NCI-H2227 (cell line): ENCODE measurements at regions not wholly inside any gene's neighbourhood (a gene's known extent, or its start where the extent isn't known, plus 50 kb on each side); places are given as distances from the start of the nearest gene placed in this dataset.
"Not testable (repeated sequence)": the region's sequence is repeated elsewhere in the genome, so short reads cannot be mapped to it uniquely, and the experiment has no call there.

Source experiments
- DNase-seq: peaks from one replicate; lab custom pipeline; 2025; ENCODE audit not compliant: unreplicated experiment; lab: John Stamatoyannopoulos, UW

GRCh38 chr2:144924827-144925226 lies 404.9 kb upstream of the ZEB2 start:
- DNase-seq, result no peak

DNA sequence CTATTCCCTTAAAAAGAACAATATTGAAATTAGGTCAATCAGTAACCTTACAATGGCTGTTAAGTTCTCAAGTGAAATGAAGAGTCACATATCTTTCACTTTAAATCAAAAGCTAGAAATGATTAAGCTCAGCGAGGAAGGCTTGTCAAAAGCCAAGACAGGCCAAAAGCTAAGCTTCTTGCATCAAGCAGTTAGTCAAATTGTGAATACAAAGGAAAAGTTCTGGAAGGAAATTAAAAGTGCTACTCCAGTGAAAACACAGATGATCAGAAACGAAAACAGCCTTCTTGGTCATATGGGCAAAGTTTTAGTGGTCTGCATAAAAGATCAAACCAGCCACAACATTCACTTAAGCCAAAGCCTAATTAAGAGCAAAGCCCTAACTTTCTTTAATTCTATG lies 402.6 kb upstream of the ZEB2 start:
- DNase-seq, result no peak

DNA sequence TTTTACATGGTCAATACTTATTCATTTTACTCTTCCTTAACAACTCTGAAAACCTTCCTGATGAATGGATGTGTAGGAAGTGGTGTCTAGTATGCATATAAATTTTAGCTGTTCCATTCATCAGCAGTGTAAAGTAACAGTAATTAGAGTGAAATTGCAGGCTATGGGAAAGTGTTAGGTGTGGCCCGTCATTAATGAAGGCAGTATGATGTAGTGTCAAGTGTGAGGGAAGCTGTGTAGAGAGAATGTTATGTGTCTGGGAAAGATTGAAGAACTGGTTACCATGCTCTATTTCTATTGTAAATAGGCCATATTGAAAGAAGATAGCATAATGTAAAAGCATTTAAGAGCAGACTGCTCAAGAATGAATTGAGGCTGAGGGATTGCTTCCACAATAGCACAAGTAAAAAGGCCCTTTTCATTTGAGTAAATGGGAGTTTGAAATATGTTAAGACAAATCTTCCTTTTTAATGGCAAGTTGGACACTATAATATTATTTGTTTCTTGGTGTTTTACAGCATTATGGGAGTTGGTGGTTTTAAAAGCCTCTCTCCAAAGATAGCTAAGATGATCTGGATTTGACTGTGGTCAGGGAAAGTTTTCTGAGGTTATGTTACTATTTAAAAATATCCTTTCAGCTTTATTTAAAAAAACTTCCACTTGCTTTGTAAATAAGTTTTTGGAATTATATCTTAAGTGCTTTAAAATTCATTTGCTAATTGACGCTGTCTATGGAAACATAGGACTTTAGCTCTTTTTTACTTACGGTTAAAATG lies 401.0 kb upstream of the ZEB2 start:
- no peak for DNase-seq

GRCh38 chr2:144914622-144915318 lies 394.9 kb upstream of the ZEB2 start:
- DNase-seq, result no peak

- no peak for DNase-seq
Observed at GRCh38 chr2:144914113-144914512, 394.2 kb upstream of the ZEB2 start.

- DNase-seq, result no peak
Observed at GRCh38 chr2:144912206-144912605, 392.3 kb upstream of the ZEB2 start.

DNA sequence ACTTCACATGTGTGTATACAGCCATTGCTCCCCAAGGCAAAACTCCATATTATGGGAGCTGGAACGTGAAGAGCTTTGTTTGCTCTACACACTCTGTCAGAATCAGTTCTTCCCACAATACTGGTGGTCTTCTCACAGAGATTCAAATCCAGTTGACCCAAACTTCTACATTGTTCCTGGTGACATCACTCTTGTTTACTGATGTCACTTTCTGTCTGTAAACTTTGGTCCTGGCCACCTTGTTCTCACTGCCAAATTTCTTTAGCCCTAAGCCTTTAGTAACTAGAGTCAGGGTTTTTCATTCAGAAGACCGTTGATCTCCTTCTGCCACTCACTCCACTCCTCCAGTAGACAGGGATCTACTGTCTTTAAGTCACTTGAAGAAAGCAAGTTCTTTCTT lies 386.0 kb upstream of the ZEB2 start:
- DNase-seq, result no peak

DNA sequence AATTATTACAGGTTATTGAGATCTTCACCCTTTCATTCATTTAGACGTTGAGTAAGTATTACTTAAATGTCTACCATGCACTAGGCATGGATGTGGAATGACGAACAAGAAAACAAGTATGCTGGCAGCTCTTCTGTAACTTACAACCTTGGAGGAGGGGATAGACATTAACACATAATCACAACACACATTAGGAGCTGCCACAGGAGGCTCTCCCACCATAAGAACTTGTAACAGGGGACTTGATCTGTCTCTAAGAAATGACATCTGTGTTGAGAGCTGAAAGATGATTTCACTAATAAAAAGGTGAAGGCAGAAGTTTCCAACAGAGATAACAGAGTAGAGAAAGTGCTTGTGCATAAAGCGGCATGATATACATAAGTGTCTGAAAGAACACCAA lies 384.7 kb upstream of the ZEB2 start:
- DNase-seq, result no peak

GRCh38 chr2:144903045-144903444 lies 383.1 kb upstream of the ZEB2 start:
- not testable (repeated sequence) for DNase-seq

DNA sequence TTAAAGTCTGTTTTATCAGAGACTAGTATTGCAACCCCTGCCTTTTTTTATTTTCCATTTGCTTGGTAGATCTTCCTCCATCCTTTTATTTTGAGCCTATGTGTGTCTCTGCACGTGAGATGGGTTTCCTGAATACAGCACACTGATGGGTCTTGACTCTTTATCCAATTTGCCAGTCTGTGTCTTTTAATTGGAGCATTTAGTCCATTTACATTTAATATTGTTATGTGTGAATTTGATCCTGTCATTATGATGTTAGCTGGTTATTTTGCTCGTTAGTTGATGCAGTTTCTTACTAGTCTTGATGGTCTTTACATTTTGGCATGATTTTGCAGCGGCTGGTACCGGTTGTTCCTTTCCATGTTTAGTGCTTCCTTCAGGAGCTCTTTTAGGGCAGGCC lies 381.5 kb upstream of the ZEB2 start:
- not testable (repeated sequence) for DNase-seq

DNA sequence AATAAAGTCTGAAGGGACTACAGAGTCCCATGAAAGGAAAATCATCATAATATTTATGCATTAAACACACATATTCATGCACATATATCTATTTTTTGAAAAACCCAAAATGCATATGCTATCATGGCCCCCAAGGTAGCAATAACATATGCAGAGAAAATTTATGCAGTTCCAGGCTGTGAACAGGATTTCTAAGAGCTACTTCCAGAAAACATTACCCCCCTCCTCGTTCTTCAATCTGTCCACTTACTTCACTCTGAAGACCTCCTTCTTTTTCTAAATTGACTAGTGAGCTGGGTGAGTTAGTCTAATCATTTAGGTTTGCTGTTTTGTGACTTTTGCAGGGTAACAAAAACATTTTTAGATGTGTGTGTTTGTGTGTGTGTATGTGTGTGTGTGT lies 376.4 kb upstream of the ZEB2 start:
- DNase-seq, result no peak

GRCh38 chr2:144894612-144895599 lies 375.0 kb upstream of the ZEB2 start:
- DNase-seq, result no peak

DNA sequence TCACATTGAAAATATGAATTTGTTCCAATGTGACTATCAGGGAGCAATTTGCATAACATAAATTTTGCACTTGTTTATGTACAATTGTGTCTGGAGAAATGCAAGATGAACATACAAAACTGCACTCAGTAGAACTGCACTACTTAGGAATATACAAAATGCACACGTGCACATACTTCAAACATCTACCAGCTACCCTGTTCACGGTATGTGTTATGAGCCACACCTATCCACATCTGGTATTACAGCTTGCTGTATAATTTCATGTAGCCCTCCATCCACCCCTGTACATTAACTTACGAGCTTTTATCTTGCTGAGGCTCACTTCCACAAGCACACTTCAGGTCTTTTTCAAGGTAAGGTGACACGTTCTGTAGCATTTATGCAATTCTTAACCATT lies 373.5 kb upstream of the ZEB2 start:
- DNase-seq, result no peak

- DNase-seq, result peak; percentile 5
Observed at GRCh38 chr2:144890828-144891227, 370.9 kb upstream of the ZEB2 start.

DNA sequence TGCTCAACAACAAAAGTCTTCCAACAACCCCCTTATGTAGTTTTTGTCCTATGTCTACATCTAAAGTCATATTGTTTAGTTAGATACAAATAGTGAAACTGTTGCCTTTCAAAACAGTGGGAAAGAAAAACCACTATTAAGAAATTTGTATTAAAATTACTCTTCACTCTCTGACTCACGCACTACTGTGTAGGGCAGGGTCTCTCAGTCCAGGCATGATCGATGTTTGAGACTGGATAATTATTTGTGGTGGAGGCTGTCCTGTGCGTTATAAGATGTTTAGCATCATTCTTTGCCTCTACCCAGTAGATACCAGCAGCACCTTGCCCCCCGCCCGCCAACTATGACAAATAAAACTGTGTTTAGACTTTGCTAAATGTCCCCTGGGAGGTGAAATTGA lies 369.4 kb upstream of the ZEB2 start:
- DNase-seq, result no peak

GRCh38 chr2:144886862-144887261 lies 366.9 kb upstream of the ZEB2 start:
- no peak for DNase-seq

DNA sequence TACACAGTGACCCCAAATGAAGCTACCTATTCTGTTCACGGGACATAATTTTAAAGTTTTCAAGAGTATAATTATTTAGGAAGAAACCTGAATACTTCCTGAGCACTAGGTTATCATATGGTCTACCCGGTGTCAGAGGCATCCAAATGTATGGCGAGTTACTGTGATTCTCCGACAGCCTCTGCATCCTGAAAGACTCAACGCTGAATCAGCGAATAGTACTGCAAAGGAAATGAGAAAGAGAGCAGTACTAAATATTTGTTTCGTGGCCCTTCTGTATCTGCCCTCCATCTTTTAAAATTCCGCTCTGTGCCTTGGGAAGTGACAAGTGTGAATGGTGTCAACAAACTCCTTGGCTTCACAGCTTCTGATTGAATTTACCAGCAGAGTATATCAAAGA lies 358.0 kb upstream of the ZEB2 start:
- DNase-seq, result no peak

DNA sequence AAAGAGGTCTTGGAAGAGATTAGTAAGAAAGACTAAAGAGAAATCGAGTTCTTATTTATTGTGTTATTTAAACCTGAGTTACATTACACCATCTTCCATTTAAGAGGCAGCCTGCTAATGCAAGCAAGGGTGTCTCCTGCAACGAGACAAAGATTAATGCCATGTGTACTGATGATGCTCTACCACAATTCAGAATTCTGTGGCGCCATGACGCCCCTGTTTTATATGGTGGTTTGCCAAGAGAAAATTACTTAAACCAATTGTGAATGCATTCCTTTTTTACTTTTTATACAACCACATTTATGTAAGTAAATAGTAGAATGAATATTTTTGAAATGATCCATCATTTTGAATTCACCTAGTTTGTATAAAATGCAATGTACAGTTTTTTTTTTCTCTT lies 356.1 kb upstream of the ZEB2 start:
- DNase-seq, result no peak

DNA sequence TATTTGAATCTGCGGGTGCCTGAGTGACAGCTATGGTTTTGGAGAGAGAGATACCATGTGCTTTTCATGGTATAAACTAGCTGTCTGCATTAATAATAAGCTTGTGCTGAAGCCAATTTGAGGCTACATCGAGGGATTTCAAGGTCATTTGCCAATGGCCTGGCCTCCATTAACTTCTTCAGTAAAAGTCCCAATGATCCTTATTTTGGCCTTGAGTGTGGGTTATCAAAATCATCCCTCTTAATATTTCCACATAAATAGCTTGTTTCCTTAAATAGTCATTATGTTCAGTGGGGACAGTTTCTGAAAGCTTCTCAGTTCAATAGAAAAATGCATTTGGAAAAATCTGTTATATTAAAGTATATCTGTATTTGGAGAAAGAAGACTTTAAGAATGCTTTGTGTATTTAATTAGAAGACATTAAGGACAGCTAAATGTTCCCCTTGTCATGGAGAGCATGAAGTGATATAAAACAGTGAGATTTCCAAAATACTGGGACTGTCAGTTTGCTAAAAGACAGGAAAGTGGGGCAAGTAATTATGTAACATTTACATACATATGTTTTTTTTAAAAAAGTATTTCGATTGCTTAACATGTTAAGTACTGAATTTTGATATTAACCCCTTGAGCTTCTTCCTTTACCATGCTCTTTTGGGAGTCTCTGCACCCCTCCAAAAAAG lies 355.5 kb upstream of the ZEB2 start:
- no peak for DNase-seq

DNA sequence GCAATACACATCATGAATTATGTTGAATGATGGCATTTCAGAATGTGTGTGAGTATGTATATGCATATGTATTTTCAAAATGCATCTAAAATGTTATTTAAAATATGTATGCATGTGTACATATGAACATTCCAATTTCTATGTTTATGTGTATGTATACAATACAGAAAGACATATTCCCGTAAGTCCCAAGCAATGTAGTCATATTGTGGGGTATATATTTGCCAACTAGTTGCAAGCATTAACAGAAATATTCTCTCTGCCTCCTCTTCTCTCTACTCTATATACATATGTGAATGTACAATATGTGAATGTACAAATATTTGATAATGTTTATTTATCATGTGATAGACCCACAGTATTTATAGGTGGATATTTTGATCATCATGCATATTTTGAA lies 345.8 kb upstream of the ZEB2 start:
- no peak for DNase-seq

- DNase-seq, result no peak
Observed at GRCh38 chr2:144859716-144860115, 339.8 kb upstream of the ZEB2 start.
